ENCODE measurements at regions not wholly inside any gene's neighbourhood (a gene's known extent, or its start where the extent isn't known, plus 50 kb on each side); places are given as distances from the start of the nearest gene placed in this dataset.

DNA sequence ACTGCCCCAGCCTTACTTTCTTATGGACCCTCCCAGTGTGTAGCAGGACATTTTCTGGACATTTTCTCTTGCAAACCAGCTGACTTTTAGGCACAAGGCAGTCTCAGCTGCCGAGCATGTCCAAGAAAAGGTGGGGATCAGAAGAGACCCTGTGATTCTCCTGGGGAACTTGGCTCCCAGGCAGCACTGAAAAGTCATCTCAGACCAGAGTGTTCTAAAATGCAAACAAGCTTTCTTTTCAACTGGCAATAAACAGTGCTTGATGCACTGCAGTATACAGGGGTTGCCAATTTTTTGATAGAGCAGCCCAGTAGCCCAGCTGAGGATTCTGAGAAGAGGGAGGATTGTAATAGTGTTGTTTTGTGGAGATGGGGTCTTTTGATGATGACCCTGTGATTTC, 168.0 kb upstream of the PHYHIPL start:
- TF ChIP-seq, protein P1, sequence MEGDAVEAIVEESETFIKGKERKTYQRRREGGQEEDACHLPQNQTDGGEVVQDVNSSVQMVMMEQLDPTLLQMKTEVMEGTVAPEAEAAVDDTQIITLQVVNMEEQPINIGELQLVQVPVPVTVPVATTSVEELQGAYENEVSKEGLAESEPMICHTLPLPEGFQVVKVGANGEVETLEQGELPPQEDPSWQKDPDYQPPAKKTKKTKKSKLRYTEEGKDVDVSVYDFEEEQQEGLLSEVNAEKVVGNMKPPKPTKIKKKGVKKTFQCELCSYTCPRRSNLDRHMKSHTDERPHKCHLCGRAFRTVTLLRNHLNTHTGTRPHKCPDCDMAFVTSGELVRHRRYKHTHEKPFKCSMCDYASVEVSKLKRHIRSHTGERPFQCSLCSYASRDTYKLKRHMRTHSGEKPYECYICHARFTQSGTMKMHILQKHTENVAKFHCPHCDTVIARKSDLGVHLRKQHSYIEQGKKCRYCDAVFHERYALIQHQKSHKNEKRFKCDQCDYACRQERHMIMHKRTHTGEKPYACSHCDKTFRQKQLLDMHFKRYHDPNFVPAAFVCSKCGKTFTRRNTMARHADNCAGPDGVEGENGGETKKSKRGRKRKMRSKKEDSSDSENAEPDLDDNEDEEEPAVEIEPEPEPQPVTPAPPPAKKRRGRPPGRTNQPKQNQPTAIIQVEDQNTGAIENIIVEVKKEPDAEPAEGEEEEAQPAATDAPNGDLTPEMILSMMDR (conservative IDR thresholded peaks at IDR 0.05; ENCODE audit: low read depth, low read length): no peak
- TF ChIP-seq NFE2L2 (IDR thresholded peaks at IDR 0.05; ENCODE audit: low read depth, low read length) (no peak), MAZ (IDR thresholded peaks at IDR 0.05; ENCODE audit: borderline replicate concordance, low read depth, low read length) (no peak), RFX5 (IDR thresholded peaks at IDR 0.05; ENCODE audit: low read depth, low read length) (no peak), BHLHE40 (IDR thresholded peaks at IDR 0.05; ENCODE audit: low read depth, low read length) (no peak)
